K562 (cell line): ENCODE measurements at regions not wholly inside any gene's neighbourhood (a gene's known extent, or its start where the extent isn't known, plus 50 kb on each side); places are given as distances from the start of the nearest gene placed in this dataset.

ENCODE experiments used
- ATAC-seq: fragments of 200-7000 bp; cut with Tn5 transposase; 3 replicates; pipeline ENCODE4 v1.9.1; 2020; ENCODE audit warnings: moderate library complexity
- BruUV-seq: library from RNA; stranded (reverse); fragments of 400-500 nt; replicated peaks from 2 replicates; lab custom pipeline; 2021; lab: Mats Ljungman, UMichigan
- CTCF ChIA-PET: fragments of 300-600 bp; formaldehyde crosslinking; extraction: SDS; loops from one replicate; lab custom pipeline; 2021; ENCODE audit warnings: low intra/inter-chr PET ratio; lab: Yijun Ruan, JAX
- POLR2A ChIA-PET: fragments of 300-600, 350-650 bp; sonication (Branson Sonifier 250); formaldehyde crosslinking; extraction: SDS; loops from one replicate; lab custom pipeline; 2021; ENCODE audit warnings: antibody characterized with exemption, inconsistent platforms; lab: Yijun Ruan, JAX
- DNase-seq, 4 experiments: peaks; one replicate each; pipeline versions ENCODE4 v3.0.0 to v3.0.0-alpha.2; 2011 to 2018; ENCODE audit warnings: low spot score in 3 of 4, mixed read lengths in 3 of 4; ENCODE audit errors: extremely low read depth in 1 of 4
- FAIRE-seq: peaks from 2 replicates; lab custom pipeline; 2011; peaks lifted over from hg19 to GRCh38; lab: Jason Lieb, UNC
- H2AFZ ChIP-seq: 2 replicates; pipeline ENCODE4 v1.6.0; 2011; ENCODE audit warnings: low read depth, low read length, control low read depth, inconsistent platforms
- H3K27ac ChIP-seq: fragments of 200-600 bp; 3 replicates; pipeline ENCODE4 v1.8.0; 2011; ENCODE audit warnings: low read depth, mild to moderate bottlenecking, control low read depth, inconsistent platforms, low read length, moderate library complexity, mixed read lengths; ENCODE audit errors: extremely low read depth
- H3K27me3 ChIP-seq, 2 experiments: fragments of 300-600 bp in 1 of 2; 2 replicates in 1 of 2; 3 replicates in 1 of 2; pipeline versions ENCODE4 v1.6.0 to v1.8.0; 2011; ENCODE audit warnings: inconsistent platforms in 2 of 2, low read length in 2 of 2, mild to moderate bottlenecking in 1 of 2, mixed read lengths in 1 of 2, moderate library complexity in 1 of 2; ENCODE audit not compliant: control insufficient read depth in 2 of 2, insufficient read depth in 2 of 2
- H3K36me3 ChIP-seq: fragments of 300-600 bp; 3 replicates; pipeline ENCODE4 v1.8.0; 2011; ENCODE audit warnings: mild to moderate bottlenecking, low read length, inconsistent platforms; ENCODE audit not compliant: control insufficient read depth, insufficient read depth
- H3K4me1 ChIP-seq, 2 experiments: fragments of 200-600 bp in 1 of 2; replicated peaks in 1 of 2; 2 replicates in 1 of 2; 3 replicates in 1 of 2; pipeline versions ENCODE4 v1.5.1 to v1.8.0; 2011; ENCODE audit warnings: inconsistent platforms in 2 of 2, low read length in 2 of 2, mild to moderate bottlenecking in 1 of 2, mixed read lengths in 1 of 2, moderate library complexity in 1 of 2; ENCODE audit not compliant: control insufficient read depth in 2 of 2, insufficient read depth in 2 of 2
- H3K4me2 ChIP-seq: 2 replicates; pipeline ENCODE4 v1.6.1; 2011; ENCODE audit warnings: low read length, control low read depth, inconsistent platforms, mixed read lengths; ENCODE audit not compliant: insufficient read depth
- H3K4me3 ChIP-seq: fragments of 200-600 bp; sonication (generic), shearing (Covaris generic); 2 replicates; pipeline ENCODE4 v1.5.1; 2016; ENCODE audit warnings: control low read depth, inconsistent platforms
- H3K79me2 ChIP-seq: fragments of 200-600 bp; 3 replicates; pipeline ENCODE4 v1.8.0; 2011; ENCODE audit warnings: low read length, inconsistent platforms; ENCODE audit not compliant: control insufficient read depth, insufficient read depth
- H3K9ac ChIP-seq, 2 experiments: 2 replicates each; pipeline versions ENCODE4 v1.6.0 to v1.6.1; 2011; ENCODE audit warnings: low read depth in 2 of 2, low read length in 2 of 2, control low read depth in 1 of 2, inconsistent platforms in 1 of 2, mild to moderate bottlenecking in 1 of 2, mixed read lengths in 1 of 2; ENCODE audit not compliant: insufficient read depth in 1 of 2
- H3K9me1 ChIP-seq: one replicate; pipeline ENCODE4 v1.6.0; 2011; ENCODE audit warnings: inconsistent platforms, mild to moderate bottlenecking, low read length, moderate library complexity; ENCODE audit not compliant: control insufficient read depth, insufficient read depth
- H3K9me3 ChIP-seq: replicated peaks from 2 replicates; pipeline ENCODE4 v1.5.1; 2011; ENCODE audit warnings: low read depth, low read length, inconsistent platforms; ENCODE audit not compliant: control insufficient read depth, insufficient read depth
- H4K20me1 ChIP-seq: replicated peaks from 2 replicates; pipeline ENCODE4 v1.6.1; 2011; ENCODE audit warnings: low read length, inconsistent platforms, mixed read lengths; ENCODE audit not compliant: control insufficient read depth, insufficient read depth
- BMI1 ChIP-seq: fragments of 150-350 bp; IDR thresholded peaks from 2 replicates; pipeline ENCODE4 v1.6.1; 2014; ENCODE audit warnings: low read length
- GTF2E2 ChIP-seq: fragments of 200-800 bp; sonication (Bioruptor generic); IDR thresholded peaks from 2 replicates; pipeline ENCODE4 v1.6.1; 2016; ENCODE audit warnings: missing genetic modification characterization, missing compliant biosample characterization
- MCM5 ChIP-seq: fragments of 450-650 bp; IDR thresholded peaks from 2 replicates; pipeline ENCODE4 v1.6.1; 2016; ENCODE audit warnings: low read depth
- NFXL1 ChIP-seq: fragments of 450-650 bp; formaldehyde crosslinking; IDR thresholded peaks from 2 replicates; pipeline ENCODE4 v1.4.0; 2021; ENCODE audit warnings: mild to moderate bottlenecking
- NONO ChIP-seq, 2 experiments: fragments of 200-400 bp in 1 of 2; fragments of 450-650 bp in 1 of 2; formaldehyde crosslinking in 1 of 2; IDR thresholded peaks; 2 replicates each; pipeline ENCODE4 v1.6.1; 2017; ENCODE audit warnings: low read depth in 2 of 2, mild to moderate bottlenecking in 2 of 2, moderate library complexity in 2 of 2, low read length in 1 of 2
- PML ChIP-seq: IDR thresholded peaks from 2 replicates; pipeline ENCODE4 v1.6.1; 2012; ENCODE audit warnings: low read length, inconsistent platforms
- POLR2AphosphoS2 ChIP-seq: IDR thresholded peaks from 2 replicates; pipeline ENCODE4 v1.6.1; 2012; ENCODE audit warnings: low read length, improper control_type of control experiment
- POU5F1 ChIP-seq: fragments of 150-350 bp; IDR thresholded peaks from 2 replicates; pipeline ENCODE4 v1.6.1; 2014; ENCODE audit warnings: borderline replicate concordance, low read length, low read depth, mild to moderate bottlenecking; ENCODE audit not compliant: partially characterized antibody
- RBM39 ChIP-seq: fragments of 200-400 bp; formaldehyde crosslinking; optimal IDR thresholded peaks from 2 replicates; pipeline ENCODE3; 2018; ENCODE audit warnings: low read depth, low read length
- SAFB ChIP-seq: fragments of 200-400 bp; formaldehyde crosslinking; IDR thresholded peaks from 2 replicates; pipeline ENCODE4 v1.6.1; 2017; ENCODE audit warnings: low read depth, low read length, borderline replicate concordance
- SOX6 ChIP-seq: fragments of 450-650 bp; IDR thresholded peaks from 2 replicates; pipeline ENCODE4 v1.6.1; 2014; ENCODE audit warnings: mild to moderate bottlenecking
- SRSF1 ChIP-seq: fragments of 200-400 bp; formaldehyde crosslinking; IDR thresholded peaks from 2 replicates; pipeline ENCODE4 v1.6.1; 2017; ENCODE audit warnings: mild to moderate bottlenecking, low read depth, low read length, moderate library complexity
- XRCC5 ChIP-seq: fragments of 200-400 bp; formaldehyde crosslinking; IDR thresholded peaks from 2 replicates; pipeline ENCODE4 v1.6.1; 2017; ENCODE audit warnings: low read depth, mild to moderate bottlenecking, low read length
- ZNF586 ChIP-seq: fragments of 450-650 bp; formaldehyde crosslinking; conservative IDR thresholded peaks from 2 replicates; pipeline ENCODE4 v1.4.0; 2020; ENCODE audit warnings: mild to moderate bottlenecking, moderate library complexity
- in situ Hi-C: fragments of 300-500 bp; cut with MboI; formaldehyde crosslinking; loops from 4 replicates; pipeline ENCODE4 v1.15.0; 2018; ENCODE audit warnings: inconsistent platforms, mixed read lengths
- intact Hi-C: fragments of 100-400 bp; cut with micrococcal nuclease; formaldehyde crosslinking; loops from 2 replicates; pipeline ENCODE4 v1.14.2; 2022
- TF ChIP-seq, protein P1 (sequence below): fragments of 450-650 bp; formaldehyde crosslinking; IDR thresholded peaks from 2 replicates; pipeline ENCODE4 v1.4.0; 2020; ENCODE audit warnings: mild to moderate bottlenecking, moderate library complexity
- TF ChIP-seq, protein P2 (sequence below): fragments of 250-450 bp; sonication (Bioruptor Pico); IDR thresholded peaks from 2 replicates; pipeline ENCODE4 v1.8.0; 2022; ENCODE audit warnings: inconsistent platforms, mild to moderate bottlenecking, moderate library complexity, borderline replicate concordance
- TF ChIP-seq, protein P3 (sequence below): sonication (generic); IDR thresholded peaks from 2 replicates; pipeline ENCODE4 v1.6.1; 2016
- TF ChIP-seq, protein P4 (sequence below): fragments of 250-450 bp; sonication (Bioruptor Pico); IDR thresholded peaks from 2 replicates; pipeline ENCODE4 v1.5.0; 2021; ENCODE audit warnings: mild to moderate bottlenecking, moderate library complexity

DNA sequence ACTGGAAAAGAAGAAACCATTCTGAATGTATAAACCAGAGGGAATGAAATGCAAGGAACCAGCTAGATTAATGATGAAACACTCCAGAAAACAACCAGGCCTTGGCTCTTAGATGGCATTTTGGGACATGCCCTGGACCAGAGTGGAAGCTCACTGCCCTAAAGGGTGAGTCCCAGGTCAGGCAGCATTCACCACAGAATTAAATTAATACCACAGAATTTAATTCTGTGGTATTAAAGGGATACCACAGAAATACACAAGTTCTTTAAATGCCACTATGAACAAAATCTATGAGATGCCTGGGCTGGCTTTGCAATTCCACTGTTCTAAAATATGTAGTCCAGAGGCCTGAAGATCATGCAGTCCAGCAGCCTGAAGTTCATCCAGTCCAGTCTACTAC, 122.3 kb upstream of the KYNU start:
- TF ChIP-seq, protein P1, sequence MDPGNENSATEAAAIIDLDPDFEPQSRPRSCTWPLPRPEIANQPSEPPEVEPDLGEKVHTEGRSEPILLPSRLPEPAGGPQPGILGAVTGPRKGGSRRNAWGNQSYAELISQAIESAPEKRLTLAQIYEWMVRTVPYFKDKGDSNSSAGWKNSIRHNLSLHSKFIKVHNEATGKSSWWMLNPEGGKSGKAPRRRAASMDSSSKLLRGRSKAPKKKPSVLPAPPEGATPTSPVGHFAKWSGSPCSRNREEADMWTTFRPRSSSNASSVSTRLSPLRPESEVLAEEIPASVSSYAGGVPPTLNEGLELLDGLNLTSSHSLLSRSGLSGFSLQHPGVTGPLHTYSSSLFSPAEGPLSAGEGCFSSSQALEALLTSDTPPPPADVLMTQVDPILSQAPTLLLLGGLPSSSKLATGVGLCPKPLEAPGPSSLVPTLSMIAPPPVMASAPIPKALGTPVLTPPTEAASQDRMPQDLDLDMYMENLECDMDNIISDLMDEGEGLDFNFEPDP = no peak
- TF ChIP-seq, protein P2, sequence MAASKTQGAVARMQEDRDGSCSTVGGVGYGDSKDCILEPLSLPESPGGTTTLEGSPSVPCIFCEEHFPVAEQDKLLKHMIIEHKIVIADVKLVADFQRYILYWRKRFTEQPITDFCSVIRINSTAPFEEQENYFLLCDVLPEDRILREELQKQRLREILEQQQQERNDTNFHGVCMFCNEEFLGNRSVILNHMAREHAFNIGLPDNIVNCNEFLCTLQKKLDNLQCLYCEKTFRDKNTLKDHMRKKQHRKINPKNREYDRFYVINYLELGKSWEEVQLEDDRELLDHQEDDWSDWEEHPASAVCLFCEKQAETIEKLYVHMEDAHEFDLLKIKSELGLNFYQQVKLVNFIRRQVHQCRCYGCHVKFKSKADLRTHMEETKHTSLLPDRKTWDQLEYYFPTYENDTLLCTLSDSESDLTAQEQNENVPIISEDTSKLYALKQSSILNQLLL (CRISPR knock-in tag) = no peak
- TF ChIP-seq NONO (IDR thresholded peaks at IDR 0.05; ENCODE audit: low read depth in 2 of 2, low read length in 1 of 2) = no peak
- no peak for TF ChIP-seq XRCC5
- TF ChIP-seq PML = no peak
- TF ChIP-seq, protein P3, sequence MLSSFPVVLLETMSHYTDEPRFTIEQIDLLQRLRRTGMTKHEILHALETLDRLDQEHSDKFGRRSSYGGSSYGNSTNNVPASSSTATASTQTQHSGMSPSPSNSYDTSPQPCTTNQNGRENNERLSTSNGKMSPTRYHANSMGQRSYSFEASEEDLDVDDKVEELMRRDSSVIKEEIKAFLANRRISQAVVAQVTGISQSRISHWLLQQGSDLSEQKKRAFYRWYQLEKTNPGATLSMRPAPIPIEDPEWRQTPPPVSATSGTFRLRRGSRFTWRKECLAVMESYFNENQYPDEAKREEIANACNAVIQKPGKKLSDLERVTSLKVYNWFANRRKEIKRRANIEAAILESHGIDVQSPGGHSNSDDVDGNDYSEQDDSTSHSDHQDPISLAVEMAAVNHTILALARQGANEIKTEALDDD = no peak
- TF ChIP-seq, protein P4, sequence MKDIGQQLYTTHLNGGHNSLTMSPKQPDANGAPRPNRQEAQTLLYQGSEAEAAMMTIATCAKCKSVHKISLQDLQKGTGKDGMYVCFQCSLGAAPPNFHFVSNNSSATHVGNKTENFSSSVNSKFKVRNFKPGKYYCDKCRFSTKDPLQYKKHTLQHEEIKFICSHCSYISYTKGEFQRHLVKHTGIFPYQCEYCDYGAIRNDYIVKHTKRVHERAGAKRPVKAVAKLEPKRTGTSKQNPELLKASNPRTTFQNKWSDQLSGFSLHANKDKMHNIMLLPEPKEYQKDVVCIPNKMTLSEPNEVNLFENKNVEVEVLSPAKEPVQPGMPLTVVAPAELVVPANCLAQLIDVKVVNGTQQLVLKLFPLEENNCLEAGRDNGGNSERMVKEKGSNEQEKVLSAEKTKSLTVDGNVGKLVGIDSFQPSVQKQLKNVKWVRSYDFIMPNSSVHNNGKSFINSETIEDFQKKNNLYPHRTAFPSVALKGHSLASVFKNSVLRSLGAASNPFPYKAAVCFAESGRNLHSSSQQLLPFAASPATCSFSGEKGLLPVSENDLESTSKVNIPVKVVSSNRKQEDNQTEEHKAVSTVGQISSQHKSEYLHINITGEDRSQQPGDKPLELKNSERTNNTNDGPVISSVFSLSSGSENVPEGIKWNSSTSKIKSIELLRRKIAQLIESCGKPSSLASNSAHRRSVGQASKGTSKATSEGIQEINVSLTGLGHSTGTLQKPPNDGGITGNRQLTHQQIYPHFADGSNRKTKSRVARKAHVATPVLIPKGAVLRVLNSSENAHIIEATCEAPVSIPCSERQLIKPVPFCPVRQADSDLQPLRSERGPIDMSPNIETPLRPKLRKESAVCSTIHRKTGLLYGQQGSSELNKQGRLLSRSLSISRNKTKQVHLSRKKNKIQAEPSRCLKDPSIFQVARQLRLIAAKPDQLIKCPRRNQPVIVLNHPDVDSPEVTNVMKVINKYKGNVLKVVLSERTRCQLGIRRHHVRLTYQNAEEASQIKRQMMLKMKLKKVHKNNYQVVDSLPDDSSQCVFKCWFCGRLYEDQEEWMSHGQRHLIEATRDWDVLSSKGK = no peak
- TF ChIP-seq BMI1 = no peak
- TF ChIP-seq GTF2E2 (tag) = no peak
- no peak for TF ChIP-seq ZNF586 (CRISPR knock-in tag)
- TF ChIP-seq SOX6 = no peak
- no peak for TF ChIP-seq SAFB
- TF ChIP-seq RBM39 = no peak
- TF ChIP-seq POU5F1 = no peak
- no peak for TF ChIP-seq MCM5
- no peak for TF ChIP-seq POLR2AphosphoS2
- no peak for TF ChIP-seq SRSF1
- no peak for TF ChIP-seq NFXL1 (CRISPR knock-in tag)
- TF ChIP-seq, all 486 proteins: peak for 0
- DNase-seq (no peak), FAIRE-seq (no peak), ATAC-seq (no peak)
- Histone ChIP-seq H3K27me3 (no peaks in the 10 kb centered on the region), H3K36me3 (no peaks in the 10 kb centered on the region), H3K9me1 (no peaks in the 10 kb centered on the region), H3K9me3 (no peaks in the 10 kb centered on the region; the same call in 1 of the 2 replicates), H3K27ac (no peak overlapping the region), H3K79me2 (no peaks in the 10 kb centered on the region), H3K4me1 (no peaks in the 10 kb centered on the region), H4K20me1 (no peaks in the 10 kb centered on the region), H3K9ac (no peak overlapping the region), H2AFZ (no peak overlapping the region), H3K4me2 (no peak overlapping the region), H3K4me3 (no peak overlapping the region)
- intact Hi-C loops (no loop called here), in situ Hi-C loops (no loop called here)
- ChIA-PET CTCF (no interaction called here), POLR2A (no interaction called here)
- BruUV-seq = no TSS peak
